ENCODE measurements at regions not wholly inside any gene's neighbourhood (a gene's known extent, or its start where the extent isn't known, plus 50 kb on each side); places are given as distances from the start of the nearest gene placed in this dataset.
A peak's percentile ranks its signal among the peaks of the same experiment; 100 is the strongest.

DNA sequence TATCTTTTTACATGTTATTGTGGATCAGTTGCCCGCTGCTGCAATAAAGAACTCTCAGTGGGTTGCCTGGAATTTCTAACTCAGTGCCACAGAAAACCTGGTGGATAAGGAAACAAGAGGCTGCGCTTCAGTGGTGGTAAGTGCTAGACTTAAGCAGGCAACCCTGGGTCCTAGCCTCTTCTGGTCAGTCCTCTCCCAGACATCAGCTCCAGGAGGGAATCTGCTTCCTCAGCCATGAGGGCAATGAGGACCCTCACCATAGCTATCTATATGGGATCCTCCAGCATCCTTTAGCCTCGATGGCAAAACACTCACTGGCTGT lies 490.7 kb upstream of the SULF2 start:
- no peak overlapping the region for H2AFZ ChIP-seq (ENCODE audit: low read depth, low read length)
- H2BK12ac ChIP-seq (ENCODE audit: low read length in 2 of 2): no peak overlapping the region
- no peaks in the 10 kb centered on the region for H3K9me3 ChIP-seq (ENCODE audit: control insufficient read depth, low read length)
- no peak overlapping the region for H2BK120ac ChIP-seq (ENCODE audit: low read depth, low read length)
- no peak overlapping the region for H2BK15ac ChIP-seq (ENCODE audit: low read depth, poor library complexity, severe bottlenecking)
- no peak for DNase-seq
- no peaks in the 10 kb centered on the region for H3K79me1 ChIP-seq (replicated peaks; ENCODE audit: low read length, poor library complexity, severe bottlenecking)
- H3K9ac ChIP-seq (ENCODE audit: low read length): no peak overlapping the region
- H4K91ac ChIP-seq (ENCODE audit: low read length): peak overlapping the region; percentile 65
- H4K8ac ChIP-seq (ENCODE audit: low read length): peak overlapping the region; percentile 79
- H2AK5ac ChIP-seq (ENCODE audit: low read length, severe bottlenecking): peak overlapping the region; percentile 40
- 60% methylated on average over 3 of the region's 3 CpGs for WGBS
- H2BK5ac ChIP-seq (ENCODE audit: low read depth, low read length, poor library complexity, severe bottlenecking): no peak overlapping the region
- no peak overlapping the region for H3K4ac ChIP-seq (ENCODE audit: low read depth in 1 of 2, low read length in 2 of 2)
- H3K4me1 ChIP-seq (ENCODE audit: control insufficient read depth, insufficient read depth, low read depth, low read length): peaks cover 4% of the 10 kb centered on the region
- H3K4me2 ChIP-seq (ENCODE audit: low read length, poor library complexity, severe bottlenecking): no peak overlapping the region
- no peaks in the 10 kb centered on the region for H3K36me3 ChIP-seq (ENCODE audit: control insufficient read depth in 1 of 2, insufficient read depth in 2 of 2, low read depth in 1 of 2, low read length in 2 of 2)
- H3K27me3 ChIP-seq (ENCODE audit: control insufficient read depth in 1 of 2, insufficient read depth in 1 of 2, low read length in 2 of 2): peaks cover 48% of the 10 kb centered on the region in 2 experiments
- H3K14ac ChIP-seq (ENCODE audit: low read length in 2 of 2): peak overlapping the region in 1 of 2 experiments; percentile 18
- H3K23ac ChIP-seq (ENCODE audit: low read length in 2 of 2): no peak overlapping the region
- H3K27ac ChIP-seq (ENCODE audit: low read length, poor library complexity, severe bottlenecking): no peak overlapping the region
- no peak overlapping the region for H3K4me3 ChIP-seq (ENCODE audit: insufficient read depth in 1 of 2, low read depth in 1 of 2, low read length in 2 of 2)
- H3K18ac ChIP-seq (ENCODE audit: low read depth in 1 of 2, low read length in 2 of 2): peak overlapping the region in 1 of 2 experiments; percentile 57

DNA sequence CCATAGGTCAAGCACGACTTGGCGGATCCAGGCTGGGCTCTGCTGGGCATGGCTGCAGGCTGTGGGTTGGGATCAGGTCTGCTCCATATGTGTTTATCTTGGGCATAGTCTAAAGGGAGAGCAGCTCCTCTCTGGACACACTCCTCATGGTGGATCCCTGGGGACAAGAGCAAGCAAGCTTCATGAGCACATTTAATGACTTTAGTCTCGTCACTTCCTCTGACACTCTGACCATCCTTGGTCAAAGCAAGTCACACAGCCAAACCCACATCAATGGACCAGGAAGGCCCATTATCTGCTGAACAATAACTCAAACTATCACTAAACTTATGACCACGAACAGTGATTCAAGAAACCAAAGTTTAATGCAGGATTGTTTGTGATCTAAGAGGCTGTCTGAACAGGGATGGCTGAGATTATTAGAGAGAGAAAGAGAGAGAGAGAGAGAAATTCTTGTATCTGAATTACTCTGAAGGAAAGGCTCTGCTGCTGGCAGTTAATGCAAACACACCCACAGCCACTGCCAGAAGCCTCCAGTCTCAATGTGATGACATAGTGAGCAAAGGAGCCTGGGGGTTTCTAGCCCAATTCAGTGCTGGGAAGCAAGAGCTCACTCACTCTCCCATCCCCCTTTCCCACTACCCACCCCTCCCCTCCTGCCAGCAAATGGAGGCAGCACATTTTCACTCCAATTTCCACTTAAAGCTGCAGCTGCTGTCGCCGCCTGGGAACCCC lies 490.2 kb upstream of the SULF2 start:
- Histone ChIP-seq H3K4ac (ENCODE audit: low read depth in 1 of 2, low read length in 2 of 2) (no peak overlapping the region), H3K4me2 (ENCODE audit: low read length, poor library complexity, severe bottlenecking) (peak overlapping the region; percentile 23), H3K14ac (ENCODE audit: low read length in 2 of 2) (no peak overlapping the region), H3K9me3 (ENCODE audit: control insufficient read depth, low read length) (no peaks in the 10 kb centered on the region), H4K91ac (ENCODE audit: low read length) (peak overlapping the region; percentile 45), H3K27ac (ENCODE audit: low read length, poor library complexity, severe bottlenecking) (no peak overlapping the region), H2BK5ac (ENCODE audit: low read depth, low read length, poor library complexity, severe bottlenecking) (no peak overlapping the region), H2AK5ac (ENCODE audit: low read length, severe bottlenecking) (no peak overlapping the region), H3K4me3 (ENCODE audit: insufficient read depth in 1 of 2, low read depth in 1 of 2, low read length in 2 of 2) (no peak overlapping the region), H3K9ac (ENCODE audit: low read length) (no peak overlapping the region), H3K23ac (ENCODE audit: low read length in 2 of 2) (no peak overlapping the region), H2BK15ac (ENCODE audit: low read depth, poor library complexity, severe bottlenecking) (no peak overlapping the region), H3K36me3 (ENCODE audit: control insufficient read depth in 1 of 2, insufficient read depth in 2 of 2, low read depth in 1 of 2, low read length in 2 of 2) (no peaks in the 10 kb centered on the region), H2BK120ac (ENCODE audit: low read depth, low read length) (no peak overlapping the region), H2AFZ (ENCODE audit: low read depth, low read length) (no peak overlapping the region), H3K79me1 (replicated peaks; ENCODE audit: low read length, poor library complexity, severe bottlenecking) (no peaks in the 10 kb centered on the region), H4K8ac (ENCODE audit: low read length) (peak overlapping the region; percentile 79), H3K18ac (ENCODE audit: low read depth in 1 of 2, low read length in 2 of 2) (peak overlapping the region in 1 of 2 experiments; percentile 57), H3K27me3 (ENCODE audit: control insufficient read depth in 1 of 2, insufficient read depth in 1 of 2, low read length in 2 of 2) (peaks cover 48 to 49% of the 10 kb centered on the region in 2 experiments), H2BK12ac (ENCODE audit: low read length in 2 of 2) (peak overlapping the region in 1 of 2 experiments; percentile 15), H3K4me1 (ENCODE audit: control insufficient read depth, insufficient read depth, low read depth, low read length) (peaks cover 4% of the 10 kb centered on the region)
- DNase-seq: peak; percentile 57
- 63% methylated on average over 5 of the region's 6 CpGs for WGBS

DNA sequence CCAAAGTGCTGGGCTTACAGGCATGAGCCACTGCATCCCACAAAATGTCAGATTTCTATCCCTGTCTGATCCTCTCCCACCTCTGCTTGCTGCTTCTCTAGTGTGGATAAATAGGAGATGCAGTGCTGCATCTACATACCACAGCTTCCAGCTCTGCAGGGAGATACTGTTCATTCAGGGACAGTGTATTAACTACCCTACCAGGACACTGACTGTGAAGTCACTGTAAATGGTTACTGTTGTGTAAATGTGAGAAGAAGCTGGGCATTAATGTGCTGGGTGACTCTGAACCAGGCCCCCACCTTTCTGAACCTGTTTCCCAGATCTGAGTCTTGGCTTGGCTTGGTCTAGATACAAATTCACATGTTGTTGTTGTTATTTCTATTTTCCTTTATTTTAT lies 488.6 kb upstream of the SULF2 start:
- DNase-seq: no peak
- peak overlapping the region; percentile 10 for H4K8ac ChIP-seq (ENCODE audit: low read length)
- H4K91ac ChIP-seq (ENCODE audit: low read length): no peak overlapping the region
- H3K36me3 ChIP-seq (ENCODE audit: control insufficient read depth in 1 of 2, insufficient read depth in 2 of 2, low read depth in 1 of 2, low read length in 2 of 2): no peaks in the 10 kb centered on the region
- no peak overlapping the region for H3K14ac ChIP-seq (ENCODE audit: low read length in 2 of 2)
- no peak overlapping the region for H3K27ac ChIP-seq (ENCODE audit: low read length, poor library complexity, severe bottlenecking)
- no peaks in the 10 kb centered on the region for H3K9me3 ChIP-seq (ENCODE audit: control insufficient read depth, low read length)
- H3K23ac ChIP-seq (ENCODE audit: low read length in 2 of 2): no peak overlapping the region
- H3K4me1 ChIP-seq (ENCODE audit: control insufficient read depth, insufficient read depth, low read depth, low read length): peaks cover 4% of the 10 kb centered on the region
- H2BK120ac ChIP-seq (ENCODE audit: low read depth, low read length): no peak overlapping the region
- H2AK5ac ChIP-seq (ENCODE audit: low read length, severe bottlenecking): no peak overlapping the region
- H2BK5ac ChIP-seq (ENCODE audit: low read depth, low read length, poor library complexity, severe bottlenecking): no peak overlapping the region
- no peak overlapping the region for H3K4ac ChIP-seq (ENCODE audit: low read depth in 1 of 2, low read length in 2 of 2)
- no peaks in the 10 kb centered on the region for H3K79me1 ChIP-seq (replicated peaks; ENCODE audit: low read length, poor library complexity, severe bottlenecking)
- H2AFZ ChIP-seq (ENCODE audit: low read depth, low read length): no peak overlapping the region
- no peak overlapping the region for H3K4me3 ChIP-seq (ENCODE audit: insufficient read depth in 1 of 2, low read depth in 1 of 2, low read length in 2 of 2)
- no peak overlapping the region for H3K4me2 ChIP-seq (ENCODE audit: low read length, poor library complexity, severe bottlenecking)
- H2BK12ac ChIP-seq (ENCODE audit: low read length in 2 of 2): no peak overlapping the region
- H3K18ac ChIP-seq (ENCODE audit: low read depth in 1 of 2, low read length in 2 of 2): no peak overlapping the region
- no peak overlapping the region for H2BK15ac ChIP-seq (ENCODE audit: low read depth, poor library complexity, severe bottlenecking)
- no peak overlapping the region for H3K9ac ChIP-seq (ENCODE audit: low read length)
- peaks cover 51 to 58% of the 10 kb centered on the region in 2 experiments for H3K27me3 ChIP-seq (ENCODE audit: control insufficient read depth in 1 of 2, insufficient read depth in 1 of 2, low read length in 2 of 2)

DNA sequence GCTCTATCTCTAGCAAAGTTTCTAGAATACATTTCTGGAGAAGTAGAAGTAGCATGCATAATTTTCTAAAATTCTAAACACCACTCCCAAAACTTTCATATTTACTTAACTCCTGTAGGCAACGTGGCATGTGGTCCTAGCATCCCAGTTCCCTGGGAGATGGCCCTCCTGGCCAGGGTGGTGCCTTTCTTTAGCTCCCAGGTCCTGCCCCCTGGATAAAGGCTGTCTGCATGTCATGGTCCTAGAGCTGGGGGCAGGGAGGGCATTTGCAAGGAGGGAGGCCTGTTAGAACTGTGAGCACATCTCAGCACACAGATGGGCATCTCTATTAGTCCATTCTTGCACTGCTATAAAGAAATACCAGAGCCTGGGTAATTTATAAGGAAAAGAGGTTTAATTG lies 485.6 kb upstream of the SULF2 start:
- no peak overlapping the region for H2AK5ac ChIP-seq (ENCODE audit: low read length, severe bottlenecking)
- no peak overlapping the region for H2BK15ac ChIP-seq (ENCODE audit: low read depth, poor library complexity, severe bottlenecking)
- H3K36me3 ChIP-seq (ENCODE audit: control insufficient read depth in 1 of 2, insufficient read depth in 2 of 2, low read depth in 1 of 2, low read length in 2 of 2): no peaks in the 10 kb centered on the region
- H3K9ac ChIP-seq (ENCODE audit: low read length): no peak overlapping the region
- H4K8ac ChIP-seq (ENCODE audit: low read length): no peak overlapping the region
- H3K14ac ChIP-seq (ENCODE audit: low read length in 2 of 2): no peak overlapping the region
- DNase-seq: no peak
- peaks cover 61% of the 10 kb centered on the region in 2 experiments for H3K27me3 ChIP-seq (ENCODE audit: control insufficient read depth in 1 of 2, insufficient read depth in 1 of 2, low read length in 2 of 2)
- no peak overlapping the region for H4K91ac ChIP-seq (ENCODE audit: low read length)
- H3K4me3 ChIP-seq (ENCODE audit: insufficient read depth in 1 of 2, low read depth in 1 of 2, low read length in 2 of 2): no peak overlapping the region
- H3K9me3 ChIP-seq (ENCODE audit: control insufficient read depth, low read length): peaks cover 7% of the 10 kb centered on the region
- no peak overlapping the region for H3K27ac ChIP-seq (ENCODE audit: low read length, poor library complexity, severe bottlenecking)
- no peak overlapping the region for H2AFZ ChIP-seq (ENCODE audit: low read depth, low read length)
- WGBS: 56% methylated on average over 1 of the region's 1 CpG
- no peak overlapping the region for H2BK5ac ChIP-seq (ENCODE audit: low read depth, low read length, poor library complexity, severe bottlenecking)
- no peak overlapping the region for H2BK12ac ChIP-seq (ENCODE audit: low read length in 2 of 2)
- H3K4me2 ChIP-seq (ENCODE audit: low read length, poor library complexity, severe bottlenecking): no peak overlapping the region
- no peak overlapping the region for H3K23ac ChIP-seq (ENCODE audit: low read length in 2 of 2)
- peaks cover 2% of the 10 kb centered on the region for H3K4me1 ChIP-seq (ENCODE audit: control insufficient read depth, insufficient read depth, low read depth, low read length)
- no peak overlapping the region for H2BK120ac ChIP-seq (ENCODE audit: low read depth, low read length)
- no peaks in the 10 kb centered on the region for H3K79me1 ChIP-seq (replicated peaks; ENCODE audit: low read length, poor library complexity, severe bottlenecking)
- H3K18ac ChIP-seq (ENCODE audit: low read depth in 1 of 2, low read length in 2 of 2): no peak overlapping the region
- H3K4ac ChIP-seq (ENCODE audit: low read depth in 1 of 2, low read length in 2 of 2): no peak overlapping the region
